K562 (cell line): ENCODE measurements at regions not wholly inside any gene's neighbourhood (a gene's known extent, or its start where the extent isn't known, plus 50 kb on each side); places are given as distances from the start of the nearest gene placed in this dataset.
"Not testable (repeated sequence)": the region's sequence is repeated elsewhere in the genome, so short reads cannot be mapped to it uniquely, and the experiment has no call there.

ENCODE experiments used
- CHD2 ChIP-seq: IDR thresholded peaks from 2 replicates; pipeline ENCODE4 v1.6.1; 2011; ENCODE audit warnings: low read depth, low read length
- ELF1 ChIP-seq: fragments of 200-800 bp; sonication (Bioruptor generic); IDR thresholded peaks from 2 replicates; pipeline ENCODE4 v1.6.1; 2016; ENCODE audit warnings: missing genetic modification characterization, missing compliant biosample characterization
- EZH2 ChIP-seq: IDR thresholded peaks from 2 replicates; pipeline ENCODE4 v1.6.1; 2012; ENCODE audit warnings: low read depth, mild to moderate bottlenecking, inconsistent platforms, low read length, borderline replicate concordance
- IRF2 ChIP-seq: sonication (generic); formaldehyde crosslinking; IDR thresholded peaks from 2 replicates; pipeline ENCODE4 v1.8.1; 2022; ENCODE audit warnings: mild to moderate bottlenecking, missing genetic modification reagents
- MYC ChIP-seq, 2 experiments: fragments of 250-450 bp in 1 of 2; sonication (Bioruptor Pico) in 1 of 2; IDR thresholded peaks; 2 replicates each; pipeline versions ENCODE4 v1.5.1 to v1.6.1; 2012 to 2021; ENCODE audit warnings: low read depth in 2 of 2, borderline replicate concordance in 1 of 2, improper control_type of control experiment in 1 of 2, low read length in 1 of 2, mild to moderate bottlenecking in 1 of 2, moderate library complexity in 1 of 2
- ZFX ChIP-seq: sonication (generic); formaldehyde crosslinking; IDR thresholded peaks from 2 replicates; pipeline ENCODE4 v1.8.0; 2022; ENCODE audit warnings: mild to moderate bottlenecking, missing genetic modification reagents, moderate library complexity
- ZNF583 ChIP-seq: fragments of 250-450 bp; sonication (Bioruptor Pico); IDR thresholded peaks from 2 replicates; pipeline ENCODE4 v1.4.0; 2020

GRCh38 chr17:5772017-5772416 is 187.7 kb upstream of the NLRP1 start:
- not testable (repeated sequence) for TF ChIP-seq IRF2 (CRISPR knock-in tag); ELF1 (tag); CHD2; ZNF583; ZFX (CRISPR knock-in tag); EZH2; MYC (IDR thresholded peaks at IDR 0.05; ENCODE audit: low read depth, low read length); MYC (CRISPR knock-in tag; IDR thresholded peaks at IDR 0.05; ENCODE audit: borderline replicate concordance, low read depth)
